HL-60/S4 (cell line): ENCODE measurements at regions not wholly inside any gene's neighbourhood (a gene's known extent, or its start where the extent isn't known, plus 50 kb on each side); places are given as distances from the start of the nearest gene placed in this dataset.

Source experiments
- in situ Hi-C: fragments of 300-500 bp; cut with MboI; formaldehyde crosslinking; loops from 2 replicates; pipeline ENCODE4 v1.14.3; 2022; ENCODE audit warnings: low sequenced_read_pairs

GRCh38 chr10:36882781-36883180, 242.6 kb upstream of the ANKRD30A start:
- in situ Hi-C loops, result loop anchor here (25.0 kb wide), 1 partner anchor 1245 kb away; the partner anchor contains the start of gene FZD8

- in situ Hi-C loops, result loop anchor here (25.0 kb wide), 1 partner anchor 1244 kb away; the partner anchor contains the start of gene FZD8
Observed at GRCh38 chr10:36880898-36881297, 244.5 kb upstream of the ANKRD30A start.

DNA sequence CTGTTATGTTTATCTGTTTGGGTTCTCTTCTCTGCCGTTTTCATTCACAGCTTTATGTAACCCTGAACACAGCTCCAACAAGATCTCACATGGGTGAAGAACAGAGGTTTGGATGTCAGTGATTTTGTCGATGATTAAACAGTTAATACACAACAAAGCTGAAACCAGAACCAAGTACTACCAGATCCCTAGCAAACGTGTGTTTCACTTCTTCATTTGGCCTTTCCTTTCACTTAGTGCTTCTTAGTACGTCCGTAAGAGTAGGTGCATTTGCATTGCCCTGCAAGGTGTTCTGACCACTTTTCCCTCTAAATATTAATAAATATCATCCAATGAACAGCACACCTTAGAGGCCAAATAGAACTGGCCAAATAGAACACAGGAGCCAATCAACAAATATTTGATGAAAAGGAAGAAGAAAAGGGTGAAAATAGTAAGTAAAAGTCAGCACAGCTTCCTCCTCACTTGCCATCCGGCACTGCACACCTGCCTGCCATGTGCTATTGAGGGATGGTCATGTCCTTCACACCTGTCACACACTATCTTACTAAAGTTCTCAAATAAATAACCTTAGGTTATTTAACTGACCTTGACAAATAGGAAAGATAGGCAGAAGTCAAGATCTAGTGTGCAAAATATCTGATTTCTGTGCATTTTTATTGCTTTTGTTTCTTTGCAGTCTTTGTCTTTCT, 252.6 kb upstream of the ANKRD30A start:
- in situ Hi-C loops, result no loop called here

DNA sequence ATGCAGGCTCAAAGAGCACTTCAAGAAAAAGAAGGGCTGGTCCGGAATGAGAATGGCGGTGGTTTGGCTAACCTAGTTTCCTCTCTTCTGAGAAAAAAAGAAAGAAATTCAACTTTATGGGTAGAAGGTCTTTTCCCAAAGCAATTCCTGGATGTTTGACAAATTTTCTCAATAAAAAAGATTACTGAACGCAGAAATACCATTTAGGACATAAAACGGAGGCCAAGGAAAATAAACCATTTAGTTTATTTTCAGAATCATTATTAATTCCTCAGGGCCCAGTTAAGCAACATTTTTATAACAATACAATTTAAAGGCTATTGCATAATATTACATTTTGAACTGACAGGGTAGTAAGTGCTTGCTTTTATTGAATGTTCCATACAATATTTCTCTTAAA, 284.6 kb upstream of the ANKRD30A start:
- in situ Hi-C loops, result no loop called here

DNA sequence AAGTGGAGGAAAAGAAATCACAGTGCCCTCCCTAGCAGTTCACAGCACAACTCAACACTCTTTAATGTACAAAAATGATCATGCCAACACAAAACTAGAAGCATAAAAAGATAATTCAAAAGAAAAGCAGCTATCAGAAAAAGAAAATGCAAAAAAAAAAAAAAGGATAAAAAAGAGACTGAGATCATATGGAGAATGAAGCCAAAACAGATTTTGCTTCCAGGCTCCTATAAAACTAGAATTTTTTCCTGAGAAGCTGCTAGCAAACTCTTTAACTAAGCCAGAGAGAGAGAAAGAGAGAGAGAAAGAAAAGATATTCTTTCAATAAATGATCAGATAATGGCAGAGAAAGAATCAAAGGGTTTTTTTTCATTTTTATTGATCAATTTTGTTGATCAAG, 288.0 kb upstream of the ANKRD30A start:
- in situ Hi-C loops, result no loop called here

GRCh38 chr10:36819781-36820180, 305.6 kb upstream of the ANKRD30A start:
- in situ Hi-C loops, result no loop called here

DNA sequence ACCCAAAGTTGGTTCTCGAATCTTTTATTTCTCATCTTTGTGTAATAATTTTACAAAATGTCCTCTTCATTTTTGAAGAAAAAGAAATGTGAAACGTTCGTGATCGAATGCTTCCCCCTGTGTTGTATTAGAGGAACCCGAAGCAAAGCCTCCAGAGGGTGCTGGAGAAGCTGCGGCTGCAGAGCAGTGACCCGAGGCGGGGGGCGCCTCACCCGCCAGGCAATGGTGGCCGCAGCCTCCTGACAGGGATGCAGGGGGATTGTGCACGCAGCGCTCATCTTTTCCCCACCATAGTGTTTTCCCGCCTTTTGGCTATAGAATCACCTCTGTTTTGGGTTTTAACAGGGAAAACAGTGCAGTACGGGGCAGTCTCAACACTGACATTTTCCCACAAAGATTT, 307.5 kb upstream of the ANKRD30A start:
- in situ Hi-C loops, result no loop called here

DNA sequence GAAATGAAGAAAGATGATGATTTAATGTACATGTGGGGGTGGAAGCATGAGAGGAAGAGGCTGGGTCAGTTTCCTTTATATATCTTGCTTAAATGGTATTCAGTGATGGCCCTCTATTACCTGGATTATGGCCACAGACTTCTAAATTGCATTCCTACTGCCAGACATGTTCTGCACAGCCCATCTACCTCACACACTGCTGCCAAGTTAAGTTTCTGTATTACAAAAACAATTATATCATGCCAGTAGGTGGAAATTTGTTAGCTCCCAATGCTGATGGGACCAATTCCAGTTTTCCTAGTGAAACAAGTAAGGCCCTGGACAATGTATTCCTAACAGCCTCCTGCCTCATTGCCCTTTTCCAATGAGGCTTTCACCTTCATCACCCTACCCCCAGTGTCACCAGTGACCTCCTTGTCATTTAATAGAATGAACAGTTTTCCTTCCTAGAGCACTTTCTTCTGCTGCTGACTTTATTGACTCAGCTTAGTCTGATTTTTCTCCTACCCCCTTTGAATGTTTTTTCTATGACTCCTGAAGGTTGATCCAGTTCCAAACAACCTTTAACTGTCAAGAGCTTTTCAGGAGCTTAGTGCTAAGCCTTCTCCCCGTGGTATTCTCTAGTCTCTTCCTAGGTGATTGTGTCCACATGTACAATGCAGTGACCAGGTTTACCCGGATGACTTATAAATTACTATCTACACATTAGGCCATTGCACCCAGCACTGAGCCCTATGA, 316.6 kb upstream of the ANKRD30A start:
- in situ Hi-C loops, result no loop called here

- in situ Hi-C loops, result no loop called here
Observed at GRCh38 chr10:36803229-36803628, 322.2 kb upstream of the ANKRD30A start.

DNA sequence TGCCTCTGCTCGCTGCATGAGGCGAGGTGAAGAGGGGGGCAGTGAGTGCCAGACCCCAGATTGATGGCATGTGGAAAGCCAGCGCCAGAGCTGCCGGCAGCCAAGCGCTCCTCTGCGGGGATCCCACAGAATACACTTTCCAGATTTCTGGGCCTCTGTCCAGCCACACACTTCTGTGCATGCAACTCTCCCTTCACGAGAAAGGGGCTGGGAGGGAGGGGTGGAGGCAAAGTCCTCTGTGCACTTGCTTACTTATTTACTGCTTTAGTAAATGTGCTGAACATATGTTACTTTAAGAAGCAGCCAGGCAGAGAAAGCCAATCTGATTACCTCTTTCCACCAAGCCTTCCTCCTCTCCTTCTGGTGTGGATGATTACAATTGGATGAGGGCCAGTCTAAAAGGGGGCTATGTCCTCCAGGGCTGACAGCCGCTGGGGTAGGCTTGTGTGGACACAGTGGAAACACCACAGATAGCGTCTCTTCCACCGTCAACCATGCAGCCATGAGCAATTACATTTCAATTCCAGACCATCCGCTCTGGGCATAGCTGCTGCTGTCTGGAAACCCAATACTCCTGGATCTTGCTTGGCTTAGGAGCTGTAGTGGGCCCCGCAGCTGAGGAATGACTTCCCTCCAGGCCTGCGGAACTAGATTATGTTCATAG, 322.8 kb upstream of the ANKRD30A start:
- in situ Hi-C loops, result no loop called here

GRCh38 chr10:36801660-36802059, 323.7 kb upstream of the ANKRD30A start:
- in situ Hi-C loops, result no loop called here

- in situ Hi-C loops, result no loop called here
Observed at GRCh38 chr10:36794981-36795380, 330.4 kb upstream of the ANKRD30A start.

DNA sequence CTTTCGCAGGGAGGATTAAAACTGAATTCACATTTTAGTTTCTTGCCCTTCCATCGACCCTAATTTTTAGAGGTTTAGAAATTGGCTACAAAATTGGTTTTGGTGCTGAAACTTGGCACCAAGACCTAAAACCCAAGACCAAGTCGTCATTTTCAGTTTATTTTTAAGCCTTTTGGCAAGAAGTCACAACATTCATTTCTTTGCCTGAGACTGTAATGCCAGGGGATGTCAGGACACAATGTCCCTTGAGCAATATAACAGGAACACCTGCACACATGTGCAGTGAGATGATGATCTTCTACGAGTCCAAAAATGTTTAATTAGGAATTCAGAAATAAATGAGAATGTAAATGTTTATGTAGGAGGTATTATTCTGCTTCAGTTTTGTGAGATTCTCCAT, 335.4 kb upstream of the ANKRD30A start:
- in situ Hi-C loops, result no loop called here

DNA sequence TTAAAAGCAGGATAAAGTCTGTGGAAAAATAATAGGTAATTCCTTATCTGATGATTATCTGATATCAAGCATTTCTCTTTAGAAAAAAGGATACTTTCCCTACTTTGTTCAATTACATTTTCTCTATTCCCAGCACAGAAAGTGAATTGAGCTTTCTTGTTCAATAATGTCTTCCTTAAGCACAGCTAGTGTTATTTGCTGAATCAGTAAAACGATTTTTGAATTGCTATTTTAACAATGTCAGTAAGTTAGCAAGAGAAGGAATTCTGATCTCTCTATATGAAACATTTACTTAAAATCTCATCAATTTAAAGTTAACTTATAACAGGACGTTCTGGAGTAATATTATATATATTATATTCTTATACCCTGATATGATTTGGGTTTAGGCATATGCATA, 337.2 kb upstream of the ANKRD30A start:
- in situ Hi-C loops, result no loop called here

- in situ Hi-C loops, result no loop called here
Observed at GRCh38 chr10:36783400-36783799, 342.0 kb upstream of the ANKRD30A start.

GRCh38 chr10:36781570-36781969, 343.8 kb upstream of the ANKRD30A start:
- in situ Hi-C loops, result no loop called here

GRCh38 chr10:36780158-36780557, 345.2 kb upstream of the ANKRD30A start:
- in situ Hi-C loops, result no loop called here

- in situ Hi-C loops, result no loop called here
Observed at GRCh38 chr10:36779238-36779846, 346.1 kb upstream of the ANKRD30A start.

DNA sequence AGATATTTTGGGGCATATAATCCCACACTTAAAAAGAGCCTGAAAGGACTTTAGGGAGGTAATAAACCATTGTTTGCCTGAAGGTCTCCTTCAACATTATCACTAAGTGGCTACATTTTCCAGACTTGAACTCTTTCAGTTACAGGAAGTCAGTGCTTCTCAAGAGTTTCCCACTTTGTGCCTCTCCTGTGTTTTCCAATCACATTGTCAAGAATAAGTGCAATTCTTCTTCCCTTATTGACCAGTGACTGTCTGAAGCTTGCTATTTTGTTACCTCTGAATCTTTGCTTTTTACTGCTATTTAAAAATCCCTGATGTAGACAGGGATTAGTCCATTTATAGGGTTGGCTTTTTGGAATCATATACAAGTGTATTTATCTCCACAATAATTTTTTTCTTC, 346.7 kb upstream of the ANKRD30A start:
- in situ Hi-C loops, result no loop called here

DNA sequence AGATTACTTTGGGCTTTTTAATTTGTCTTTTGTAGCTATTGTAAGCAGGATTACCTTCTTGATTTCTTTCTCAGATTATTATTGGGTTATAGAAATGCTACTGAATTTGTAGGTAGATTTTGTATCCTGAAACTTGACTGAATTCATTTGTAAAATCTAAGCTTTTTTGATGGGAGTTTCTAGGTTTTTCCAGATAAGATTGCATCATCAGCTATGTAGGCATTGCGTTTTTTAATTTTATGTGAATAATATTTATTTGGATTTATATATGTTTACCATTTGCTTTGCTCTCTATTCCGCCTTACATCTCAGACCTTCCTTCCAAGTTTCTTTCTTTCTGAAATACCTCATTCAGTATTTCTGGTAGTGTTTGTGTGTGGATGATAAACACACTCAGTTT, 351.7 kb upstream of the ANKRD30A start:
- in situ Hi-C loops, result no loop called here

DNA sequence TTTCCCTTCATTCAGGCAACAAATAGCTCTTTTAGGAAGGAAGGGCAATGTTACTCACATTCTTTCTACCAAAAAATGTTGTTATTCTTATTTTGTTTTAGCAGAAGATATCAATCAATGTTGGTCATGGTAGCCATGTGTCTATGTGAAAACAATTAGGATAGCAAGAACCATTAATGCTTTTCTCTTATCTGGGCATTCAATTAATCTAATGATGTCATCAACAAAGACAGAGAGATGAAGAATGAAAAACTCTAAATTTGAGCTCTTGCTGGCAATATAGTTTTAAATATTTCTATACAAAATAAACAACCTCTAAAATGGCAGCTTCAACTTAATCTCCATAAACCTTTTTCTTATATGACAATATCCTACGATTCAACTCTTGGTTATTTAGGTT, 353.7 kb upstream of the ANKRD30A start:
- in situ Hi-C loops, result no loop called here
